ENCODE measurements at regions not wholly inside any gene's neighbourhood (a gene's known extent, or its start where the extent isn't known, plus 50 kb on each side); places are given as distances from the start of the nearest gene placed in this dataset.

DNA sequence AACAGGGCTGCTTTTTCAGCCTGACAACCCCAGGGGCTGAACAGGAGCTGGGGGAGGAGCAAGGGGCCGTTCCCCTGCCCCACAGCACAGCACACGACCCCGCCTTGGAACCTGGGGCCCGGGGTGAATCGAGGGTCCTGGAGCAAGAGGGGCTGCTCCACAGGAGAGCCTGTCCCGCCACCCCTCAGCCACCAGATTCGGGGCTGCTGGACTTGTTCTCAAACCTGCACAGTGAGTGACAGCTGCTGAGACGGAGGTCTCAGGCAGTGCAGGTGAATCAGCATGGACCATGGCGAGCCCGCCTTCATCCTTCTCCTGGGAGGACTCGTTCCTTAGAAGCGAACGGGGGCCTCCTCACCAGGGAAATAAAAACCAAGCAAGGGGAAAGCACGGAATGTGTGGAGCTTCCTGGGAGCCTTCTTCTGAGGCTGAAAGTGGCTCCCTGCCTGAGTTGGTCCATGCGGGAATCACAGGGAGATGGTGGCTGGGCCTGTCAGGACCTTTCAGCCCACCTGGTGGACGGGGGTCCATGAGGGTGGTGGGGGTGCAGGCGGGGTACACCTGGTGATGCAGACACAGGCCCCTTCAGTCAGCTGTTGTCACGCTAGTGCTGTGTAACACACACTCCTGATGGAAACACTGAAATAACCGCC is 125.4 kb downstream of the SIK1 start:
- no peak for DNase-seq

DNA sequence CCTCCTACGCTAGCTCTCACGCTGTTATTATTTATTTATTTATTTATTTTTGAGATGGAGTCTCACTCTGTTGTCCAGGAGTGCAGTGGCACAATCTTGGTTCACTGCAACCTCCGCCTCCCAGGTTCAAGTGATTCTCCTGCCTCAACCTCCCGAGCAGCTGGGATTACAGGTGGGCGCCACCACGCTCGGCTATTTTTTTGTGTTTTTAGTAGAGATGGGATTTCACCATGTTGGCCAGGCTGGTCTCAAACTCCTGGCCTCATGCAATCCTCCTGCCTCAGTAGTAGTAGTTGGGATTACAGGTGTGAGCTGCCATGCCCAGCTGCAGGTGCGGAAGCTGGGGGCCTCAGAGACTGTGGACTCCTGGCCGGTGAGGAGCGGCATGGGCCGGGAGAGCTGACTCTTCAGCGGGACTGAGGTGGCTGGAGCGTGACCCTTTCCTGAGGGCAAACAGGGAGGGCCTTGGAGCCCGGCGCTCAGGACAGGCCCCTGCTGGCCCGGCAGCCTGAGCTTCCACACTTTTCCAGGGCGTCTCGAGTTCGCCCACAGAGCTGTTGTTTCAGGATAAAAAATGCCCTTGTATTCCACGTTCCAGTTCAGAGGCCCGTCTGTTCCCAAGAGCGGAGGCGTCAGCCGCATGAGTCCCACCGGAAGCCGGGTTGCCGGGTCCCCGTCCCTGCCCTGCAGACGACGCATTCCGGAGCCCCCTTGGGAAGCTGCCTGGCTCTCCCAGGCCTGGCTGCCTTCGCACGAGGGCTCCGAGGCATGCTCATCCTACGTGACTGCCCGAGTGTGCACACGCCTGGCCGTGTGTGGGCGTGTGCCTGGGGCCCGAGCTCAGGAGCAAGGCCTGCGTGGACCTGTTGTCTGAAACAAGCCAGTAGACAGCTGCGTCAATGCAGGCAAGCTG is 126.2 kb downstream of the SIK1 start:
- DNase-seq: no peak

DNA sequence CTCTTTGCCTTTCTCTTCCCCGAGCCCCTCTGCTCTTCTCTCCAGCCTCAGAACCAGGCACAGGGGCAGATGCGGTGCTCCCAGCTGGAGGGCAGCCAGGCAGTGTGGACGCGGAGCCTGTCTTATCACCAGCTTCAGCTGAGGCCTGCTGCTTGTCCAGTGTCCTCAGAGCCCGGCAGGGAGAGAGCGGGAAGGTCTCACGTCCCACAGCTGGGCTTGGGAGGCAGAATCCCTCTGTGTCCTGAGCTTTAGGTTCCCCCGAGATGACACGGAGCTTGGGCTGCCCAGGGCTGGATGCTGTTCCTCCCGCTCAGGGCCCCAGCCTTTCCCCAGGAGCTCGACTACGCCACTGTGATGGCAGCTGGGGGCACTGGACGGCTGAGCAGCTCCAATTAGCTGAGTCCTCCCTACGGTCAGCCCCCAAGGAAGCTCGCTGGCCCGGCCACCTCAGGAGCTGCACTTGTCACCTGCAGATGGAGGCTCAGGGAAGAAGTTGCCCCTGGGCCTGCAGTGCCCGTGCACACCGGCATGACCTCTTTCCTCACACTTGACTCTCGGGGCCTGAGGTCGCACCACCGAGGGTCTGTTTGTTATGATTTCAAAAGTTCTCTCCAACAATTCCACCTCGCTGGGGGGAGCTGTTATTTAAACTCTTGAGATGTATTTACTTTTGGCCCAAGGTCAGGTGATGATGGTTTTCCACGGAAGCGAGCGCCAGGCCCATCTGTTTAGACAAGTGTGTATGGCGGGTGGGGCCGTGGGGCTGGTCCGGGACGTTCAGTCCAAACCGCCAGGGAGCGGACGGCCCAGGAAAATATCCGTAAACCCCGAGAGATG is 127.3 kb downstream of the SIK1 start:
- DNase-seq: no peak

DNA sequence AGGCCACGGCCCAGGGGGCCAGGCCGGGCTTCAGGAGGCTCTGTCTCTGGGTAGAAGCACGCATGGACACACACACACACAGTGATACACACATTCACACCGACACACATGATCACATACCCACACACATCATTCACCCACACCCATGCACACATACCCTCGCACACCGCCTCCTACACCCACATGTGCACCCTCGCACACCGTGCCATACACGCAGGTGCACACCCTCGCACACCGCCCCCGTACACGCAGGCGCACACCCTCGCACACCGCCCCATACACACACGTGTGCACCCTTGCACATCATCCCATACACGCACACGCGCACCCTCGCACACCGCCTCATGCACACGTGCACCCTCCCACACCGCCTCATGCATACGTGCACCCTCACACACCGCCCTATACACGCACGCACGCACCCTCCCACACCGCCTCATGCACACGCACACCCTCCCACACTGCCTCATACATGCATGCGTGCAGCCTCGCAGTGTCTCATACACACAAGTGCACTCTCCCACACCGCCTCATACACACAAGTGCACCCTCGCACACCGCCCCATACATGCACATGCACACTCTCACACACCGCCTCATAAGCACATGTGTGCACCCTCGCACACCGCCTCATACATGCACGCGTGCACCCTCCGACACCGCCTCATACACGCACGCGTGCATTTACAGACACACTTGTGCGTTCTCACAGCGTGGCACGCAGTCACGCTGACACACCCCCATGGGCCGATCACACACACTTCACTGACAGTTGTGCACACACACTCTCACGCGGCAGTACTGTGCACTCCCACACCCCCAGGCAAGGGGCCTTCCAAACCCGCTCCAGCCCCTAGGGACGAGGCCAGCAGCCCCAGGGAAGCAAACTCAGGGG is 128.1 kb downstream of the SIK1 start:
- no peak for DNase-seq

DNA sequence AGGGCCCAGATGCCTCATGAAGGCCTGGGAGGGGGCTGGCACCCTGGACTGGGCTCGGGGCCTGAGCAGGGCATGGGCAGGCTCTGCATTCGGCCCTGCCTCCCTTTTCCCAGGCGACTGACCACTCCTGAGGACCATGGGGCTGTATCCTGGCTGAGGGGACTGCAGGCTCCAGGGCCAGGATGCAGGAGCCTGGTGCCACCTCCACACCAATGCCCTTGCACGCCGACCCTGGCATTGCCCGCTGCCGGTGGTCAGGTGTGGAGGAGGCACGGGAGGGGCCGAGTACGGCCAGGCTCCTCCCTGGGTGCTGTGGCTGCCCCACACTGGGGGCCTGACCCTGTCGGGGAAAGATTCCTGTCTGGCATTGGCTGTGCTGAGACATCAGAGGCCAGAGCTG is 128.9 kb downstream of the SIK1 start:
- no peak for DNase-seq

DNA sequence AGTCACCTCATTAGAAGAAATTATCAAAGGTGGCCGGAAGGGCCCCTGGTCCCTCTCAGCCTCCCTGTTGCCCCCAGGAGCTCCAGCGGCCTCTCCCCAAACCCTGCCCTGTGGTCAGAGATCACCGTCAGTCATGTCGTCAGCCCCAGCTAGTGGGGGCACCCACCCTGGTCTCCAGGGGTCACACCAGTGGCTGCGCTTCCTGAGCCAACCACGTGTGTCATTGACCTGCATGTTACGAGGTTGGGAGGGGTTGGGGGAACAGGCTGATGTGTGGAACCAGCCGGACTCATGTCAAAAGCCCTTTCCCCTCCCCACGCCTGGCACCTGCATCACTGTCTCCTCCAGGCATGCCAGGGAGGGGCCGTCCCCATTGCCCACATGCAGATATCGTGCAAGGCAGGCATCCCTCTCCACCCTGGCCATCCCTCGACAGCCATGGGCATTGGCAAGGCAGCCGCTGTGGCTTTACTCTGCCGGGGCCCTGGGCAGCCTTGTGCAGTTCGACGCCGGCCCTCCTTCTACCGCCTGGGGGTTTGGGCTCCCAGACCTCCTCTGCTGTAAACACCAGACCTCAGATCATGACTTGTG is 128.7 kb downstream of the CRYAA start:
- no peak for DNase-seq

DNA sequence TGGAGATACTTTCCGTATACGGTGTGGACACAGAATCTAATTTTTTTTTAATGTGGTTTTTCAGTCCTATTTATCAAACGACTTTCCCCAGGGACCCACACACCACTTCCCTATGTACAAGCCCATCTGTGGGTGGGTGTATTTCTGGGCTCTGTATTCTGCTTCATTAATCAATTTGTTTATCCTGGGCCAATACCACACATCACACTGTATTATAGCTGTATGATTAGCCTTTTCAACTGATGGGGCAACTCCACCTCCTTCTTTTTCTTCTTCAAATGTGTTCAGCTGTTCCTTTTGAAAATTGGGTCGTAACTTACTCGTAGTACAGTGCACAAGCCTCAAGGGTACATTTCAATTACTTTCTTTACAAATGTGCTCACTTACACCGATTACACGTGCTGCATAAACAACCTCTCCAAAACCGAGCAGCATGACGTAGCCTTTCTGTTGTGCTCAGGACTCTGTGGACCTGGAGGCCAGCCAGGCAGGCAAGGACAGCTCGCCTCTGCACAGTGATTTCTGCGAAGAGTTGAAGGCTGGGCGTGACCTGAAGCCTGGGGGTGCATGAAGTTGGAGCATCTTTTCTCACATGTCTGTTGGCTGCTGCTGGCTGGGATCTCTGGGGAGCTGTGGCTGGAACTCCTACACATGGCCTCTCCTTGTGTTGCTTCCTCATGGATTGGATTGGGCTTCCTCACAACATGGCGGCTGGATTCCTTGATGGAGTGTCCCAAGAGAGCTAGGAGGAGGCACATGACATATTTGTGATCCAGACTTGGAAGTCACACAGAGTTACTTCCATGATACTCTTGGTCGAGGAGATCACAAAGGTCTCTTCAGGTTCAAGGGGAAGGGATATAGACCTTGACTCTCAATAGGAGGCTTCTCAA is 126.5 kb downstream of the CRYAA start:
- DNase-seq: no peak

DNA sequence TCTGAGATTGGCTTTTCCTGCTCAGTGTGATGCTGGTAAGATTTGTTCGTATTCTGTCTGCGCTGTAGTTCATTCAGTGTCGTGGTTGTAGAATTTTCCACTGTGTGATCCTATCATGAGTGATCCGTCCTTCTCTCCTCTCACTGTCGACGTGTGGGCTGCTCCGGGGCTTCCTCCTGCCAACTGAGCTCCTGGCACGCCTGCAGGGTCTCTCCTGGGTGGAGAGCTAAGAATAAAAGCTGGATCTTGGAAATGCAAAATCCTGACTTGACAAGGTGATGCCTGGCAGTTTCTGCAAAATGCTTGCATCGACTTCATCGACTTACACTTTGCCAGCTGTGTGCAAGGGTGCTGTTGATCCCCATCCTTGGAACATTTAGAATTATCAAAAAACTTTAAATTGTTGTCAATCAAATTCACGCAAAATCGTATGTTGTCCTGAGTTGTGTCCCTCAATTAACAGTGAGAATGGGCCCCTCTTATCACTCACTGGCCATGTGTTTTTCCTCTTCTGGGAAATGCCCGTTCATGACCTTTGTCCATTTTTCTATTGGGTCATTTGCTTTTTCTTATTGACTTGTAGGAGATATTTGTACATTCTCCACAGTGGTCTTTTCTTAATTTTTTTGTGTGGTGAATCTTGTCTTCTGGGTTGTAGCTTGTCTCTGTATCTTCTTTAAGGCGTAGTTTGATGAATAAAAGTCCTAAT is 125.5 kb downstream of the CRYAA start:
- no peak for DNase-seq

DNA sequence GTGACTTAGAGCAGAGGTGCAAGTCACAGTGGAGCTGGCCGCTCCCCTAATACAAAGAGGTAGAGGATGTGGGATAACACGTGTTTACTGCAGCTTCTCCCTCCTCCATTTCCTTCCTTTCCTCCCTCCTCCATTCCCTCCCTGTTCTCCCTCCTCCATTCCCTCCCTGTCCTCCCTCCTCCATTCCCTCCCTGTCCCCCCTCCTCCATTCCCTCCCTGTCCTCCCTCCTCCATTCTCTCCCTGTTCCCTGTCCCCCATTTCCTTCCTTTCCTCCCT is 124.0 kb downstream of the CRYAA start:
- DNase-seq: no peak

DNA sequence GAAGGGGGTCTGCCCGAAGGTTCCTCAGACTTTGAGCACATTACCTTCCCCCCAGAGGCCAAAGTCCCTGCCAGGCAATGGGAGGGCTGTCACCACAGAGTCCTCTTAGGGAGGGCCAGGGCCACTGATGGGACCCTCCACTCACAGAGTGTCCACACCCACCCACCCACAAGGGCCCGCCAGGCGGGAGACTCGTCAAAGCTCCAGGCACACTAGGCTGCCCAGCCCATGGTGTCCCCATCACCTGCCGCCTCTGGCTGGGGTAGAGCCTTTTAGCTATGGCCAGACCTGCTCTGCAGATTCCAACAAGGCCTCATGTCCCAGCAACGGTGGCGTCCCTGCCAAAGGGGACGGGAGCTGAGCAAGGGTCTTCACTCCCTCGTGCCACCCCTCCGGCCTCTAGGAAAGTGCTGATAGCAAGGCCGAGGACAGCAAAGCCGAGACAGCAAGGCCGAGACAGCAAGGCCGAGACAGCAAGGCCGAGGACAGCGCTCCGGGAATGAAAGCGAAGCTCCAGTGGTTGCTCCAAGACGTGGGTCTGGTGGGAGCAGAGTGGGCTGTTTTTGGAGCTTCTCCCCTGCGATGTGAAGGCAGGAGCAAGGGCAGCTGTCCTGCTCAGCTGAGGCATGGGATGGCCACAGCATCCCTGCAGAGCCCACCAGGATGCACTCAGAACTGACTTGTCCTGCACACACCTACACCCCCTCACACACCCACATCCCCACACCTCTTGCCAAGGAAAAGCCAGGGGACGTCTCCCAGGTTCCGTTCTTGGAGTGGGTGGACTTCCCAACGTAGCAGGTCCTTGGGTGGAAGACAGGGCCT is 123.4 kb downstream of the CRYAA start:
- no peak for DNase-seq

DNA sequence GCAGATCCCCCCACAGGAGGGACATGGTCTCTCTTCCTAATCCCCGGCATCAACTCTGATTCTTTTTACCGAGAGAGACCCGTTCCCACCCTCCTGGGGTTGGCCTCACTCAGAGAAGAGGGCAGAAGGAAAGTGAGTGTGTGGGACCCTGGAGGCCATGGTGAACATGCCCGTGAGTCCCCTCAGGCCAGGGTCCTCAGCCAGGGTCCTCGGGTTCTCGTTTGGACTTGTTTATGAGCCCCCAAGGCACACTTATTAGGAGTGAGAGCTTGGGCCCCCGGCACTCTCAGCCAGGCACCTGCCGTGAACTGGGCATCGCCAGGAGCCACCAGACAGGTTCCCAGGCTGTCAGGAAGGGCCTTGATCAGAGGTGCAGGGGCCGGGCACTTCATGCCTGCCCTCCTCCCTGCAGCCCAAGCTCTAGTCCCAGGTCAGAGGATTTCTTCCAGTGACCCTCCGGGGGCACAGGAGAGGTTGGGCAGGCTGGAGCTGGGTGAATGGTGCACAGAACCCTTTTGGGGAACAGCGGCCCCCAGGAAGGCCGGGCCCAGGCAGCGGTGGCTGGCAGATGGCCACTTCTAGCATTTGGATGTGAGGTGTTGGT is 122.6 kb downstream of the CRYAA start:
- DNase-seq: no peak

DNA sequence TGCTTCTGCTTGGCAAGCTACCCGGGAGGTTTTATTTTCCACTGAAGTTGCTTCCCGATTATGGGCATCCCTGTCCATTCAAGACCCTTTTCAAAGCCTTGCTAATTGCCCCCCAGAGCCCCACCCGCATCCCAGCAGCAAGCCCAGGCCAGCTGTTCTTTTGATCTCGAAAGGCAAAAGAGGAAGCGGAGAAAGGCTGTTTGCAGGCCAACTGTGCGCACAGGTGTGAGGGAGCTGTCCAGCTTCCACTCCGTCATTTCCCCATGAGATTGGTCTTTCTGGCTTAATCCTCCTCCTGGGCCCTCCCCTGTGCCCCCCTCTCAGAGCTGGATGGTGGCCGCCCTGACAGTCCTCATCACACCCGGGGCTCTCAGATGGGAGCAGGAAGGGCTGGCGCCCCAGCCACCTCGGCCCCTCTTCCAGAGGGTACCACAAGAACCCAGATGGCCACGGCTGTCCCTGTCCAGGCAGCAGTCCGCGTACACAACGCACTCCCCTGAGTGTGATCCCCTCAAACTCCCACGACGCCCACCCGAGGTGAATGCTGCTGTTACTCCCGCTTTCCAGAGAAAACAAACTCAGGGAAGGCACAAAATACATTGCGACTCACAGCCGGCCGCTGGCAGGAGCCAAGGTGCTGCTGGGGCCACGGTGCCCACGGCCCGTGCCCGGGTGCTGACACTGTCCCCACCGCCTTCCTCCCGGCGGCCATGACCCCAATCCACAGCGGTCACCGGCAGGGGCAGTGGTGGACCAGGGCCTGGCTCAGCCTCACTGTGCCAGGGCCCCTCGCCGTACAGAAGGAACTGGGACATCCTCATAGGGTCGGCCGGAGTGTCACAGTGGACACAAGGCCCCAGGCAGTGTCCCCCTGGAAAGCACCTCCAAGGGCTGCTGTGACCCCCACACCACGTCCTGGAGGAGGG is 121.9 kb downstream of the CRYAA start:
- DNase-seq: no peak

DNA sequence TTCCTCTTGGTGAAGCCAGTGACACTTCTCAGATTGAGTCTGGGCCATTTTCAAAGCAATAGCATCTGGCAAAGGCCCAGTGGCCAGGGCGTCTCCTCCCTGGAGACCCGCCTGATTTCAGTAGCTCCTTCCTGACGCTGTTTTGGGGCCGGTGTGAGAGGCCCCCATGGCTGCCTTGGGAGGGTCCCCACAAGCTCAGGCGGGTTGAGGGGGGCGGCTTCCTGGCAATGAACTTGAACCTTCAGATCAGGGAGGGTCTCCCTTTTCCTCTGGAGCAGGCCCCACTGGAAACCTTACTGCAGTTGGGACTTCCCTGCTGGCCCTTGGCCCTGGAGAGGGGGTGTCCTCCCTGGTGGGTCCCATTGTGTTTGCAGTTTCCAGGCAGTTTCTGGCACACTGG is 121.2 kb downstream of the CRYAA start:
- DNase-seq: no peak

DNA sequence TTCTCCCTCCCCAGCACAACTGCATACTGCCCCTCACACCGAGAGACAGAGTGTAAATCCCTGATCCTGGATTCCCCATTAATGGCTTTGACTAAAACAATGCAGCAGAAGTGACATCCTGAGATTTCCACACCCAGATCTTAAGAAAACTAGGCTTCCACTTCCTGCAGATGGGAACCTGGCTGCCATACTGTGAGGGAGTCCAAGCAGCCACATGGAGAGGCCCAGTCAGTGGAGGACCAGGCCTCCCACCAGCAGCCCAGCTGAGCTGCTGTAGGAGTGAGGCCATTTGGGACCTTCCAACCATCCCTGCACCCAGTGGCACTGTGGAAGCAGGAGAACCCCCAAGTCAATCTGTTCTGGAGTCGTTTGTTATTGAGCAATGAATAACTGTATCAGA is 120.6 kb downstream of the CRYAA start:
- no peak for DNase-seq

DNA sequence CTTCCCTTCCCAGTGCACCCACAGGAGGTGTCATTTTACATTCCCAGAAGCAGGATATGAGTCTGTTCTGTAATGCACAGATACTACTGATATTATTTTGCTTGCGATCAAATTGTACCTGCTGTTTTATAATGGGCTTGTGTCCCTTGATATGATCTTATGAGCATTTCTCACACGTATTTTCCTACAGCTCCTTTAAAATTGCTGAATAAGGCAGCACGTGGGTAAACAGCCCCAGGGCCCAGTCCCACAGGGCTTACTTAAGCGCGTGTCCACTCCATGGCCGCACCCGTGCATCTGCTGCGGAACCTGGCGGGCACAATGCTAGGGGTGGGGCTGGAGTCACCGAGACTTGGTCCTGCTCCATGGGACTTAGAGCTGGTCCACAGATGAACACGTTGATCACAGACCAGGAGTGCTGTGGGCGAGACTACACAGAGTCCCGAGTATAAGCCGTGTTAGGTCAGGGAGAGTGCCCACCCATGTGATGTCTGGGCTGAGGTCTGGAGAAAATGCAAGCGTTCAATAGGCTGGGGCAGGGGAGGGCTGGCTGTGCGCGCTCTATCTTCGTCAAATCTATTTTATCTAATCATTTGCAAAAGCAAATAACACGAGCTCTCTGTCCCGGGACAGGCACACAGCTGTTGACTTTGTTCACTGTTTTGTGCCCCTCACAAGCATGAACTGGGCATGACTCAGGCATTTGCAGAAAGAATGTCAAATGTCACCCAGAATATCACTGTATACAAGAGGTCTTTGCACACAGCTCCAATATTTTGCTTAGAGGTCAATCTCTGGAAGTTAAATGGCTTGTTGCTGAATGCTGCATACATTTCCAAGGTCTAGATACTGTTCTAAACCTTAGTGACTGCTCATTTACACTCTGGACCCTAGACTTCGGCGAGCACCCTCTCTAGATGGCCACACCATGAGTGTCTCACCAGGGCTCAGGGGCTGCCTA is 119.3 kb downstream of the CRYAA start:
- DNase-seq: no peak

DNA sequence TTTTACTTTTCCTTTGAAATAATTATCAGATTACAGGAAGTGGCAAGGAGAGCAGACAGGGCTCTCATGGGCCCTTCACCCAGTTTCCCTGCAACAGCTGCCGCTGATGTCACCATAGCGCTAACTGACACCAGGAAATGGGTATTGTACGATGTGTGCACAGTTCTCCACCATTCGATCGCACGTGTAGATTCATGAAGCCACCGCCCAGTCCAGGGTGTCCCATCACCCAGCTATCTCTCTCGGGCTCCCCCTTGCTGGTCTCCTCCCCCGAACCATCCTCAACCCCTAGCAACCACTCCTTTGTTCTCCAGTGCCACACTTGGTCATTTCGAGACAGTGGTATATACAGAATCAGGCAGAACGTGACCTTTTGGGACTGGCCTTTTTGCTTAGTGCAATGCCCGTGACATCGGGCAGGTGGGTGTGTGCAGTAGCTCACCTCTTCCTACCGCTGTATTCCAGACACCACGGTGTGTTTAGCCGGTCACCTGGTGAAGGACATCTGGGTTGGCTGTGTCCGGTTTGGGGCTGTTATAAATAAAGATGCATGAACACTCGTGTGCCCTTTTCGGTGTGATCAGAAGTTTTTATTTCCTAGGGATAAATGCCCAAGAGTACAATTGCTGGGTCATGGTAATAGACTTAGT is 118.4 kb downstream of the CRYAA start:
- no peak for DNase-seq

Data from stimulated activated CD4-positive, alpha-beta T cell treated with anti-CD3 and anti-CD28 coated beads, Interleukin-2, amount 100 ng/mL, for 48 hours (primary cell).